NCI-H2196 treated with DMSO at 0.1 percent for 48 hours (cell line): ENCODE measurements at regions not wholly inside any gene's neighbourhood (a gene's known extent, or its start where the extent isn't known, plus 50 kb on each side); places are given as distances from the start of the nearest gene placed in this dataset.
"Not testable (repeated sequence)": the region's sequence is repeated elsewhere in the genome, so short reads cannot be mapped to it uniquely, and the experiment has no call there.

Experiments used
- DNase-seq: peaks from one replicate; lab custom pipeline; 2025; ENCODE audit not compliant: unreplicated experiment; lab: John Stamatoyannopoulos, UW

DNA sequence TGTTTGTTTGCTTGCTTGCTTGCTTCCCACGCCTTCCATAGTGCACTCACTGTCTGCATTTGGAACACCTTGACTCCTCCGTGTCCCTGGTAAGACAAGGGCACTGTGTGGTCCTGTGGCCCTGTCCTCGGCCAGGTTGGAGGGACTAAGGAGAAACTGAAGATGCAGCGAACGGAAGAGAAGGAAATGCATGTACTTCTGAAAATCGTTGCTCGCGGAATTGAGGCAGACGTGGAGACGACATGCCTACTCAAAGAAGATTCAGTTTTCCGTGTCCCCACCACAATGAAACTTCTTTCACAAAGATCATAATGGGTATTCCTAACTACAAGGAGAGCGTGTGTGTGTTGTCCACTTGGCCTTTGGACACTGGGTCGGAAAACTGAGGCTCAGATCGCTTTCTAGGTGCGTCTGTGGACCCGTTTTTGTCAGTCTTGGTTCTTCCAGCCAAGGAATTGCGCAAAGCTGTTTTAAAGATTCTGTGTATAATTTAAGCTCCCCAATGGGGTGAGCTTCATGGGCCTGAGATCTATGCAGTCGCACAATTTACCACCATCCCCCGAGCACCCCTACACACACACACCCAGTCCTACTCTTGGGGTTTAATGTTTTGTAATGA lies 120.4 kb upstream of the ZNF184 start:
- no peak for DNase-seq

DNA sequence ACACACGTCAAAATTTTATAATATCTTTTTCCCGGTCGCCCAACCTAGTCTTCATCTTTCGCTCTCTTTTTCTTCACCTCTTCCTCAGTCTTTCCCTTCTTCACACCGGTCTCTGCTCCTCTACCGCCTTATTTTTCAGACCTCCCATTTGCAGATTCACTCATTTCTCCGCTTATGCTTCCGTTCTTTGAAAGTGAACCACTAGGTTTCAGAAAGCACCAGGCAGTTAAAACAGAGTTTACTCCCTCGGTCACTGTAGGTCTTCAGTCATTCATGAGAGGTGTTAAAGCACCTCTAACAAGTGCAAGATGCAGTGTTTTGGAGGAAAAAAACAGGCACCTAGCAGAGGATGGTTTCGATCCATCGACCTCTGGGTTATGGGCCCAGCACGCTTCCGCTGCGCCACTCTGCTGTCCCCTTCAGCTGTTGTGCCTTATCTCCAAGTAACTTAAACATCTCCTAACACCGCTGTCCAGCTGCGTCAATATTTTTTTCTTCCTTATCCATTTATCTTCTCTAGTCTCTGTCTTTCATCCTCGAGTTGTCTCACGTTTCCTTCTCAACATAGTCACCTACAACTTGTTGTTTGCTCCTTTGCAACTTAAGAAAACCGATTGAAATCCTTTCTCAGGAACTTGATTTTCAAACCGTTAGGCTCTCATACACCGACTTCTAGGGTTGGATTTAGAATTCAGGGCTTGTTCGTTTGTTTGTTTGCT lies 119.7 kb upstream of the ZNF184 start:
- no peak for DNase-seq

- DNase-seq: no peak
Observed at GRCh38 chr6:27591699-27592480, 119.0 kb upstream of the ZNF184 start.

- not testable (repeated sequence) for DNase-seq
Observed at GRCh38 chr6:27585316-27585715, 112.4 kb upstream of the ZNF184 start.

DNA sequence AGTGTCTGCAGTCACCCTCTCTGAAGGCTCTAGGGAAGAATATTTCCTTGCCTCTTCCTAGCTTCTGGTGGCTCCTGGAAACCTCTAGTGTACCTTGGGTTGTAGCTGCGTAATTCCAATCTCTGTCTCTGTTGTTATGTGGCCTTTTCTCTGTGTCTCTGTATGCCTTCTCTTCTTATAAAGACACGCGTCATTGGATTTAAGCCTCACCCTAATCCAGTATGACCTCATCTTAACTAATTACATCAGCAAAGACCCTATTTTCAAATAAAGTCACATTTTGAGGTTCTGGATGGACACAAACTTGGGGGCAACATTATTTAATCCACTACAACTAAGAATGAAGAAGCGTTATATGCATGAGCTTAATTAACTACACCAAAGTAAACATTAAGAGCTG lies 111.4 kb upstream of the ZNF184 start:
- no peak for DNase-seq

- no peak for DNase-seq
Observed at GRCh38 chr6:27582928-27583725, 110.2 kb upstream of the ZNF184 start.

DNA sequence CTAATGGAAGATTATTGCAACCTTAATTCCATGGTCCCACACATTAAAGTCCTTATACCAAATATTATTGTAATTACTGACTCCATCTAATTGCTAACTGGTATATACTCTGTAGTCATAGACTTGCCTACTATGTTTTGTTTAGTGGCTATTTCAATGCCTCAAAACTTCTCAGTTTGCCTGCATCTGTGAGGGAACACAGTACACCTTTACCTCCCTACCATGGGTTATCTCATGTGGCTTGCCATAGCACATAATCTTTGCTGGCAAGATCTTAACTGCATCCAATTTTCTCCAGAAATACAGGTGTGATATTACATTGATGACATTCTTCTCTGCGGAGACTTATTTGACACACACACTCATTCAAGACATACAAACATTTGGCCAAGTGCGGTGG lies 107.1 kb upstream of the ZNF184 start:
- no peak for DNase-seq

DNA sequence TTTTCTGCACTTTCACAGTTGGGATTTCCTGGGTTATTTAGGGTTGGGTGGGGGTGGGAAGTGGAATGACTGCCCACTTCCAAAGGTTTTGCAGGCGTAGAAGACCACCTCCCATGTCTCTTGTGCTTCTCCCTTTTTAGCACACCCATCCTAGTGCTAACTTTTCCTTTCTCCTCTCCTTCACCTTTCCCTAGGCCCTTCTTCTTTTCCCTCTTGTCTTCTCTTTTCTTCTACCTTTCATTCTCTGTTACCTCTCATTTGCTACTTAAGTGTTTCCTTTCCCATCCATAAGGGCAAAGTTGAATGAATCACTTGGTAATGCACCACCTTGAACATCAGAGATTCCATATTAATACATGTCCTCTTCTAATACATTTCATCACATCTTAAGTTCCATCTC lies 105.0 kb upstream of the ZNF184 start:
- DNase-seq: no peak

DNA sequence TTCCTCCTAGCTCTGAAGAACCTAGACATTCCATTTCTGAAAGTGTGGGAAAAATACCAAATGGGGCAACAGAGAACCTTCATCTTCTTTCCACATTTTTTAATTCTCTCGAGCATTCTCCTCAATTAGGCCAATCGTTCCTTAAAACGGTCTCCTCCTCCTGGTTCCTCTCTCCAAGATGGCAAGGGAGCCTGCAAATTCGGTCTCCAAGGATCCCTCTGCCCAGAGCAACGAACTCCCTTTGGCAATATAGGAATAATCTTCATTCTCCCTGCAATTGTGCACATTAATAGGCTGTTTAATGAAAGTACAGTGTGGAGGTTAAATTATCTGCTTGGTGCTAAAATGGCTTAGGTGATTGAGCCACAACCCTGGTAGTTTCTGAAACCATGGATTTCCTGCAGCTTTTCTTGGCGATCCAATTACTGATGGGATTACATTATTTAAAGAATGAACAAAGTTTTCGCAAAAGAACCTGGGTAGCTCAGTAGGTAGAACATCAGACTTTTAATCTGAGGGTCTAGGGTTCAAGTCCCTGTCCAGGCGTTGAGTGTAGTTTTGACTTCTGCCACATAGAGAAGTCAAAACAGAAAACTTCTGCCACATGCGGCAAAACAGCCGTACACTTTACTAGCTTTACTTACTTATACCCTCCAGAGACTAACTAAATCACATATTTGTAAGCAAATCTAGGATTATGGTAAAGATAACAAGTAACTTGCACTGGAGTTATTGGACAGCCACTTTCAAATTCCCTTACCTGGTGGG lies 102.9 kb upstream of the ZNF184 start:
- no peak for DNase-seq

- DNase-seq: no peak
Observed at GRCh38 chr6:27568226-27568897, 95.5 kb upstream of the ZNF184 start.

DNA sequence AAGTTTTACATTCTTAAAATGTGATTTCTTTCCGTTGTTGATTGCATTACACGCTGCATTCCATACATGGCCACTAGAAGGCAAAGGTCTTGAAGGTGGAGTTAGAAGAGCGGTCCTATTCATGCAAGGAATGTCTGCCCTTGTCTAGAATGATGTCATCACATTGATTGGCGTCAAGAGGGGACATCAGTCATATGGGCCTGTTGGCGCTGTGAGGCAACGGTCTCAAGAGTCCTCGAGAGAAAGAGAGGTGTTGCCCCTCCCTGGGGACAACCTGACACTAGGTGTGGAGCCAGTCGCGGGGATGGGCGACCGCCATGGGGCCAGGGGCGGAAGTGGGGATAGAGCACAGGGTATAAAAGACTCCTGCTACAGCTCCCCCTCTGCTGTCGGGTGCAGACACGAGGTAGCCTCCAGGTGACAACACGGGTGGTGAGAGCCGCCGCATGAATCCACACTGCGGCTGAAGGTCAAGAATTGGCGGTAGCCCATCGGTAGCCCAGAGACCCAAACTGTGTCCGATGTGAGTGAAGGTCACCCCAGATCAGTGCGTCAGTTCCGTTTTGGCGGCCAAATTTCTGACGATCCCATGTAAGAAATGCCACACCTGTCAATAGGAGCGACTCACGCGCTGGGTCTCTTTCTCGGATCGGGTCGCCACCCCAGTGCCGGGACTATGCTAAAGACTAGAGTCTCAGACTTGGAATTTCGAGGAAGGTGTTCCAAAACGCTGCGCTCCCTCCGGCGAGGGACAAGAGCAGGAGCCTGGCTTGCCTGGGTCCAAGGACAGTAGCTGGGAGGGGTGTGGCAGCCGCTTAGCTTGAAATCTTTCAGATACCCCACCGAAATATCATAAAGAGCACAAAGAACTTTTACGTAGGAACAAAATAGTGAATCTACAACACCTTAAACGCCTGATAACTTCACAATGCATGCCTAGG lies 93.2 kb upstream of the ZNF184 start:
- DNase-seq: no peak

- DNase-seq: no peak
Observed at GRCh38 chr6:27562027-27562410, 89.1 kb upstream of the ZNF184 start.

DNA sequence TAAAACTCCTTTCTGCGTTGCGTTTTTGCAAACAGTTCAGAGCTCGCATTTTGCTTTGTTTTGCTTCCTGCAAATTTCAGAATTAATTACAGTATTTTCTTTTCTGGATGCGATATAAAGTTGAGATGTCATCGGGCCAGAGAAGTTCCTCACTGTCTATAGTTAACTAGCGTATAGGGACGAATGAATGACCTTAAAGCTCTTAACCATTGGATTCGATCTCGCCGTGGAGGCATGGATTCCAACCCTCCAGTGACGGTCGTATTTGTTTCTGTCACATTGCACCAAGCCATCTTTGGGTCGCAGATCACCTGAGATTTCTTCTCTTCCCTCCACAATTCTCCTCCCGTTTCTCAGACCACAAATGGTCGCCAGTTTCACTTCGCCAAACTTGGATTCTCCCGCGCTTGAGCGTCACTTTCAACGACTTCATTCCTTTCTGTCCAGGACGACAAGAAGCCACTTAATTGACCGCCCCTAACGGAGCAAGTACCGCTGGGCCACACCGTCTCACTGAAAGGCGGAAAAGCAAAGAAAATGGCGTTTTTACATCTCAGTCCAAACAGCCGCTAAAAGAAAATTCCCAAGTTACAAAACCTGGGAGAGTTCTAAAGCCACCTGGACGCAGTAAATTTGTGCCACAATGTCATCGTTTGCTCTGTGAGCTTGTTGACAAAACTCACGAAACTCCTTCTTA lies 85.3 kb upstream of the ZNF184 start:
- no peak for DNase-seq

- no peak for DNase-seq
Observed at GRCh38 chr6:27556406-27556805, 83.5 kb upstream of the ZNF184 start.

GRCh38 chr6:27553123-27553904 lies 80.4 kb upstream of the ZNF184 start:
- DNase-seq: no peak

GRCh38 chr6:27551607-27552006 lies 78.7 kb upstream of the ZNF184 start:
- no peak for DNase-seq

- no peak for DNase-seq
Observed at GRCh38 chr6:27550692-27551091, 77.8 kb upstream of the ZNF184 start.

DNA sequence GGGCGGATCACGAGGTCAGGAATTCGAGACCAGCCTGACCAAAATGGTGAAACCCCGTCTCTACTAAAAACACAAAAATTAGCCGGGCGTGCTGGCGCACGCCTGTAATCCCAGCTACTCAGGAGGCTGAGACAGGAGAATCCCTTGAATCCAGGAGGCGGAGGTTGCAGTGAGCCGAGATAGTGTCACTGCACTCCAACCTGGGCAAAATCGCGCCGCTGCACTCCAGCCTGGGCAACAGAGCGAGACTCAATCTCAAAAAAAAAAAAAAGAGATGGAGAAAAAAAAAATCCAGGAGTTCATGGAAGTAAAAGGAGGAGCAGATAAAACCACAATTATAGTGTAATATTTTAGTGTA lies 76.3 kb upstream of the ZNF184 start:
- not testable (repeated sequence) for DNase-seq
